GM06990 (cell line): ENCODE measurements at regions not wholly inside any gene's neighbourhood (a gene's known extent, or its start where the extent isn't known, plus 50 kb on each side); places are given as distances from the start of the nearest gene placed in this dataset.

ENCODE experiments used
- DNase-seq: peaks from one replicate; pipeline ENCODE4 v3.0.0-alpha.2; 2011; ENCODE audit not compliant: insufficient read length; ENCODE audit errors: extremely low read depth
- H3K27me3 ChIP-seq: replicated peaks from 2 replicates; pipeline ENCODE4 v1.6.0; 2011; ENCODE audit warnings: low read length; ENCODE audit not compliant: control insufficient read depth, insufficient read depth
- H3K36me3 ChIP-seq: 2 replicates; pipeline ENCODE4 v1.5.1; 2011; ENCODE audit warnings: low read length; ENCODE audit not compliant: control insufficient read depth, insufficient read depth
- H3K4me3 ChIP-seq: replicated peaks from 2 replicates; pipeline ENCODE4 v1.5.1; 2011; ENCODE audit warnings: low read depth, mild to moderate bottlenecking, control low read depth, low read length
- CTCF ChIP-seq: IDR thresholded peaks from 2 replicates; pipeline ENCODE4 v1.5.1; 2011; ENCODE audit warnings: low read length, control low read depth, mild to moderate bottlenecking, inconsistent platforms; ENCODE audit not compliant: insufficient read depth, poor library complexity, severe bottlenecking

- DNase-seq, result no peak
- TF ChIP-seq CTCF, result no peak
- no peak overlapping the region for H3K4me3 ChIP-seq
- no peaks in the 10 kb centered on the region for H3K36me3 ChIP-seq
- H3K27me3 ChIP-seq, result no peaks in the 10 kb centered on the region
Measured at GRCh38 chr2:217271813-217272212, 411.9 kb upstream of the TNP1 start.

- TF ChIP-seq CTCF, result no peak
- Histone ChIP-seq H3K36me3 (no peaks in the 10 kb centered on the region), H3K4me3 (no peak overlapping the region), H3K27me3 (no peaks in the 10 kb centered on the region)
- no peak for DNase-seq
Measured at GRCh38 chr2:217270485-217271121, 410.7 kb upstream of the TNP1 start.

GRCh38 chr2:217269701-217270484 is 410.0 kb upstream of the TNP1 start:
- no peak for DNase-seq
- Histone ChIP-seq H3K27me3 (no peaks in the 10 kb centered on the region), H3K4me3 (no peak overlapping the region), H3K36me3 (no peaks in the 10 kb centered on the region)
- no peak for TF ChIP-seq CTCF

GRCh38 chr2:217268978-217269377 is 409.1 kb upstream of the TNP1 start:
- Histone ChIP-seq H3K36me3 (no peaks in the 10 kb centered on the region), H3K27me3 (no peaks in the 10 kb centered on the region), H3K4me3 (no peak overlapping the region)
- no peak for DNase-seq
- no peak for TF ChIP-seq CTCF

GRCh38 chr2:217267758-217268157 is 407.9 kb upstream of the TNP1 start:
- no peaks in the 10 kb centered on the region for H3K27me3 ChIP-seq
- no peak overlapping the region for H3K4me3 ChIP-seq
- H3K36me3 ChIP-seq, result no peaks in the 10 kb centered on the region
- DNase-seq, result no peak
- no peak for TF ChIP-seq CTCF
